WTC11 (cell line): ENCODE measurements at regions not wholly inside any gene's neighbourhood (a gene's known extent, or its start where the extent isn't known, plus 50 kb on each side); places are given as distances from the start of the nearest gene placed in this dataset.

Experiments used
- ATAC-seq: fragments of 200-7000 bp; cut with Tn5 transposase; 2 replicates; pipeline ENCODE4 v1.10.0; 2021; ENCODE audit warnings: mild to moderate bottlenecking, moderate library complexity
- CTCF ChIA-PET: fragments of 300-600 bp; sonication (Branson Sonifier 250); formaldehyde crosslinking; loops from one replicate; lab custom pipeline; 2021; ENCODE audit warnings: antibody characterized with exemption; lab: Charles Lee
- POLR2A ChIA-PET: fragments of 350-600 bp; sonication (Branson Sonifier 250); formaldehyde crosslinking; loops from one replicate; lab custom pipeline; 2021; ENCODE audit warnings: antibody characterized with exemption; lab: Charles Lee
- DNase-seq: peaks from one replicate; pipeline ENCODE4 v3.0.0; 2021; ENCODE audit warnings: low spot score
- H3K27ac Mint-ChIP-seq: 2 replicates; pipeline ENCODE4 v1.8.0; 2021; ENCODE audit warnings: mixed read lengths
- H3K27me3 Mint-ChIP-seq: 2 replicates; pipeline ENCODE4 v1.8.0; 2021; ENCODE audit warnings: low read depth, mild to moderate bottlenecking, moderate library complexity, mixed read lengths
- H3K36me3 Mint-ChIP-seq: 2 replicates; pipeline ENCODE4 v1.8.0; 2021; ENCODE audit warnings: mixed read lengths
- H3K4me1 Mint-ChIP-seq: 2 replicates; pipeline ENCODE4 v1.8.0; 2022; ENCODE audit warnings: mixed read lengths
- H3K4me3 Mint-ChIP-seq: 2 replicates; pipeline ENCODE4 v1.8.0; 2021; ENCODE audit warnings: mild to moderate bottlenecking, moderate library complexity, mixed read lengths
- H3K9me3 Mint-ChIP-seq: 2 replicates; pipeline ENCODE4 v1.8.0; 2021; ENCODE audit warnings: mixed read lengths
- ATF3 ChIP-seq: sonication (generic); formaldehyde crosslinking; conservative IDR thresholded peaks from 2 replicates; pipeline ENCODE4 v1.8.1; 2022; ENCODE audit warnings: mild to moderate bottlenecking, missing genetic modification reagents
- ATF6 ChIP-seq: sonication (generic); formaldehyde crosslinking; IDR thresholded peaks from 2 replicates; pipeline ENCODE4 v1.8.1; 2023; ENCODE audit warnings: mild to moderate bottlenecking, missing genetic modification reagents
- CREB1 ChIP-seq: sonication (generic); formaldehyde crosslinking; IDR thresholded peaks from 2 replicates; pipeline ENCODE4 v1.8.0; 2023; ENCODE audit warnings: mild to moderate bottlenecking, missing genetic modification reagents
- CTCF ChIP-seq: fragments of 200-600 bp; IDR thresholded peaks from 2 replicates; pipeline ENCODE4 v1.8.0; 2022; ENCODE audit warnings: antibody characterized with exemption
- ELF4 ChIP-seq: sonication (generic); formaldehyde crosslinking; IDR thresholded peaks from 2 replicates; pipeline ENCODE4 v1.8.1; 2022; ENCODE audit warnings: low read depth, mild to moderate bottlenecking, moderate library complexity, missing genetic modification reagents
- EMX1 ChIP-seq: fragments of 250-450 bp; sonication (Bioruptor Pico); IDR thresholded peaks from 2 replicates; pipeline ENCODE4 v1.8.0; 2021; ENCODE audit warnings: mild to moderate bottlenecking
- ETV6 ChIP-seq: sonication (generic); formaldehyde crosslinking; IDR thresholded peaks from 2 replicates; pipeline ENCODE4 v1.8.1; 2022; ENCODE audit warnings: mild to moderate bottlenecking, missing genetic modification reagents
- GRHL2 ChIP-seq: fragments of 250-450 bp; sonication (Bioruptor Pico); IDR thresholded peaks from 2 replicates; pipeline ENCODE4 v1.8.0; 2022; ENCODE audit warnings: mild to moderate bottlenecking, moderate library complexity; ENCODE audit not compliant: insufficient replicate concordance, severe bottlenecking
- GTF2I ChIP-seq: fragments of 250-450 bp; sonication (Bioruptor Pico); conservative IDR thresholded peaks from 2 replicates; pipeline ENCODE4 v1.4.0; 2021; ENCODE audit warnings: mild to moderate bottlenecking
- MXD4 ChIP-seq: fragments of 250-450 bp; sonication (Bioruptor Pico); IDR thresholded peaks from 2 replicates; pipeline ENCODE4 v1.8.0; 2021; ENCODE audit warnings: mild to moderate bottlenecking, moderate library complexity, borderline replicate concordance
- NFATC4 ChIP-seq: fragments of 250-450 bp; sonication (Bioruptor Pico); IDR thresholded peaks from 2 replicates; pipeline ENCODE4 v1.9.0; 2021; ENCODE audit warnings: mild to moderate bottlenecking
- NFE2L1 ChIP-seq: sonication (generic); formaldehyde crosslinking; IDR thresholded peaks from 2 replicates; pipeline ENCODE4 v1.8.1; 2023; ENCODE audit warnings: missing genetic modification reagents
- NR2C2 ChIP-seq: sonication (generic); formaldehyde crosslinking; IDR thresholded peaks from 2 replicates; pipeline ENCODE4 v1.8.0; 2022; ENCODE audit warnings: mild to moderate bottlenecking, missing genetic modification reagents
- RORB ChIP-seq: fragments of 250-450 bp; sonication (Bioruptor Pico); IDR thresholded peaks from 2 replicates; pipeline ENCODE4 v1.9.0; 2021; ENCODE audit warnings: mild to moderate bottlenecking
- SMAD4 ChIP-seq: sonication (generic); formaldehyde crosslinking; IDR thresholded peaks from 2 replicates; pipeline ENCODE4 v1.8.0; 2022; ENCODE audit warnings: mild to moderate bottlenecking, missing genetic modification reagents
- USF1 ChIP-seq: sonication (generic); formaldehyde crosslinking; IDR thresholded peaks from 2 replicates; pipeline ENCODE4 v1.8.0; 2022; ENCODE audit warnings: mild to moderate bottlenecking, missing genetic modification reagents
- ZNF121 ChIP-seq: sonication (generic); formaldehyde crosslinking; IDR thresholded peaks from 2 replicates; pipeline ENCODE4 v1.8.0; 2023; ENCODE audit warnings: missing genetic modification reagents
- ZNF396 ChIP-seq: fragments of 250-450 bp; sonication (Bioruptor Pico); IDR thresholded peaks from 2 replicates; pipeline ENCODE4 v1.8.0; 2021; ENCODE audit warnings: mild to moderate bottlenecking, moderate library complexity, borderline replicate concordance
- ZNF416 ChIP-seq: fragments of 250-450 bp; sonication (Bioruptor Pico); IDR thresholded peaks from 2 replicates; pipeline ENCODE4 v1.9.0; 2021; ENCODE audit warnings: mild to moderate bottlenecking, inconsistent platforms
- ZNF423 ChIP-seq: fragments of 250-450 bp; sonication (Bioruptor Pico); IDR thresholded peaks from 2 replicates; pipeline ENCODE4 v2.1.2; 2022; ENCODE audit warnings: mild to moderate bottlenecking, moderate library complexity
- TF ChIP-seq, protein P1 (sequence below): fragments of 250-450 bp; sonication (Bioruptor Pico); IDR thresholded peaks from 2 replicates; pipeline ENCODE4 v1.8.0; 2021; ENCODE audit warnings: mild to moderate bottlenecking
- TF ChIP-seq, protein P2 (sequence below): sonication (generic); formaldehyde crosslinking; IDR thresholded peaks from 2 replicates; pipeline ENCODE4 v1.8.1; 2023; ENCODE audit warnings: mild to moderate bottlenecking, missing genetic modification reagents

GRCh38 chr13:81907787-81908372 lies 1567.0 kb upstream of the SPRY2 start (continued):
- no peak for TF ChIP-seq ATF3
- no peak for TF ChIP-seq USF1 (CRISPR knock-in tag)
- no peak for TF ChIP-seq CTCF
- TF ChIP-seq ELF4, result no peak
- TF ChIP-seq ZNF423 (CRISPR knock-in tag), result no peak
- TF ChIP-seq RORB (CRISPR knock-in tag), result no peak
- TF ChIP-seq GRHL2, result no peak

- Mint-ChIP-seq H3K4me1 (peaks cover 9% of the 10 kb centered on the region), H3K27me3 (no peaks in the 10 kb centered on the region), H3K36me3 (peaks cover 31% of the 10 kb centered on the region), H3K9me3 (peaks cover 37% of the 10 kb centered on the region), H3K4me3 (no peak overlapping the region), H3K27ac (no peak overlapping the region)
- DNase-seq (no peak), ATAC-seq (no peak)
- ChIA-PET CTCF (no interaction called here), POLR2A (no interaction called here)
- TF ChIP-seq ATF6 (CRISPR knock-in tag) (no peak), SMAD4 (CRISPR knock-in tag) (no peak), ETV6 (CRISPR knock-in tag) (no peak)
These were observed 1547.9 kb upstream of the SPRY2 start for GRCh38 chr13:81888855-81889254.

- H3K4me1 Mint-ChIP-seq, result peaks cover 72% of the 10 kb centered on the region
- TF ChIP-seq, protein P1, sequence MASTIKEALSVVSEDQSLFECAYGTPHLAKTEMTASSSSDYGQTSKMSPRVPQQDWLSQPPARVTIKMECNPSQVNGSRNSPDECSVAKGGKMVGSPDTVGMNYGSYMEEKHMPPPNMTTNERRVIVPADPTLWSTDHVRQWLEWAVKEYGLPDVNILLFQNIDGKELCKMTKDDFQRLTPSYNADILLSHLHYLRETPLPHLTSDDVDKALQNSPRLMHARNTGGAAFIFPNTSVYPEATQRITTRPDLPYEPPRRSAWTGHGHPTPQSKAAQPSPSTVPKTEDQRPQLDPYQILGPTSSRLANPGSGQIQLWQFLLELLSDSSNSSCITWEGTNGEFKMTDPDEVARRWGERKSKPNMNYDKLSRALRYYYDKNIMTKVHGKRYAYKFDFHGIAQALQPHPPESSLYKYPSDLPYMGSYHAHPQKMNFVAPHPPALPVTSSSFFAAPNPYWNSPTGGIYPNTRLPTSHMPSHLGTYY (CRISPR knock-in tag), result 0 out of 2 replicates have a peak, but pooled peaks have one; percentile 40
- TF ChIP-seq NFE2L1 (CRISPR knock-in tag) (no peak), ZNF416 (no peak), ETV6 (CRISPR knock-in tag) (0 out of 2 replicates have a peak, but pooled peaks have one; percentile 16), NR2C2 (CRISPR knock-in tag) (no peak), ZNF121 (CRISPR knock-in tag) (no peak), EMX1 (CRISPR knock-in tag) (no peak), ZNF396 (CRISPR knock-in tag) (peak; percentile 50; the same call in 1 of the 2 replicates), GTF2I (no peak), NFATC4 (no peak), MXD4 (no peak), CREB1 (no peak)
- TF ChIP-seq, protein P2, sequence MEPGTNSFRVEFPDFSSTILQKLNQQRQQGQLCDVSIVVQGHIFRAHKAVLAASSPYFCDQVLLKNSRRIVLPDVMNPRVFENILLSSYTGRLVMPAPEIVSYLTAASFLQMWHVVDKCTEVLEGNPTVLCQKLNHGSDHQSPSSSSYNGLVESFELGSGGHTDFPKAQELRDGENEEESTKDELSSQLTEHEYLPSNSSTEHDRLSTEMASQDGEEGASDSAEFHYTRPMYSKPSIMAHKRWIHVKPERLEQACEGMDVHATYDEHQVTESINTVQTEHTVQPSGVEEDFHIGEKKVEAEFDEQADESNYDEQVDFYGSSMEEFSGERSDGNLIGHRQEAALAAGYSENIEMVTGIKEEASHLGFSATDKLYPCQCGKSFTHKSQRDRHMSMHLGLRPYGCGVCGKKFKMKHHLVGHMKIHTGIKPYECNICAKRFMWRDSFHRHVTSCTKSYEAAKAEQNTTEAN (CRISPR knock-in tag), result no peak
These were observed 1534.0 kb upstream of the SPRY2 start for GRCh38 chr13:81874681-81875661.

More at GRCh38 chr13:81874681-81875661, 1534.0 kb upstream of the SPRY2 start:
- peak overlapping the region; percentile 64 for H3K4me3 Mint-ChIP-seq
- H3K27me3 Mint-ChIP-seq, result no peaks in the 10 kb centered on the region; the same call in 1 of the 2 replicates
- H3K9me3 Mint-ChIP-seq, result peaks cover 15% of the 10 kb centered on the region
- POLR2A ChIA-PET, result interaction anchor here (0.6 kb wide), 1 partner anchor 557 kb away, joined by 5 read pairs; no protein-coding TSS in a partner anchor
- CTCF ChIA-PET, result interaction anchor here (1.0 to 2.2 kb wide), 3 partner anchors 55 to 112 kb away, joined by 5 to 12 read pairs (median 10); no protein-coding TSS in a partner anchor
- H3K36me3 Mint-ChIP-seq, result peaks cover 8% of the 10 kb centered on the region
- peak; percentile 90 for ATAC-seq
- peak; percentile 53 for DNase-seq
- peak overlapping the region; percentile 99 for H3K27ac Mint-ChIP-seq
